ENCODE measurements at regions not wholly inside any gene's neighbourhood (a gene's known extent, or its start where the extent isn't known, plus 50 kb on each side); places are given as distances from the start of the nearest gene placed in this dataset.

DNA sequence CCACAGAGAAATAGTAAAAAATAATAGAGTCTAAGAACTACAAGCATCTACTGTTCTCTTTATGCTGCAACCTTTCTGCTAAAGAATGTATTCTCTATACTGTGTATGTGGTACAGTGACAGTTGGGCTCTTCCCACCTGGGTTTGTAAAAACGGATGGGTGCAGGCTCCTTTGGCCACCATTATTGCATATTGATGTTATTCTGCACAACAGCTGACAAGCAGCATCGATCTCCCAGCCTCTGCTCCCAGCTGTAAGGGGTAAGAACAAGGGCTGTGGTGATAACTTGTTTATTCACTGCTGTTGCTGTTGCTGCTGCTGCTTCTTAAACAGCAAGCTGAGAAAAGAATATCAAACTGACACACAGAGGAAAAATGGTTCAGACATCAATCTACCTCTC lies 56.1 kb downstream of the KCNRG start:
- DNase-seq, result no peak

- no peak for DNase-seq
These were observed 57.4 kb downstream of the KCNRG start for GRCh38 chr13:50072676-50073075.

DNA sequence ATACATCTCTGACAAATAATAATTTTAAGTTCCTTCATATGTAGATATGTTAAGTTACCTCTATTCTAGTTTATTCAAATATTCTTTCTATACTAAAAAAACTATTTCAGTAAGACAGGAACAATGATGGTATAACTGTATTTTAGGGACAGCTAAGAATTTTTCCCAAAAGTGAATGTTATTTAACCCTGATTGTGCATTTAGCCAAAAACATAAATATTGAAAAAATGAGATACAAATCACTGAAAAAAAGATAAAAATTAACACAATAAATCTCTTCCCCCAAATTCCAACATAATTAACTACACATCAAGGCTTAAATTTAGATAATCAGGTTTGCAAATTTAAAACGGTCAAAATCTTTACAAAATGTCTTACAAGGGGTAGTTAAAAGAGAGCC lies 58.1 kb downstream of the KCNRG start:
- DNase-seq, result no peak

GRCh38 chr13:50074843-50075242 lies 59.6 kb downstream of the KCNRG start:
- DNase-seq, result no peak

GRCh38 chr13:50075619-50076097 lies 60.4 kb downstream of the KCNRG start:
- DNase-seq, result no peak

DNA sequence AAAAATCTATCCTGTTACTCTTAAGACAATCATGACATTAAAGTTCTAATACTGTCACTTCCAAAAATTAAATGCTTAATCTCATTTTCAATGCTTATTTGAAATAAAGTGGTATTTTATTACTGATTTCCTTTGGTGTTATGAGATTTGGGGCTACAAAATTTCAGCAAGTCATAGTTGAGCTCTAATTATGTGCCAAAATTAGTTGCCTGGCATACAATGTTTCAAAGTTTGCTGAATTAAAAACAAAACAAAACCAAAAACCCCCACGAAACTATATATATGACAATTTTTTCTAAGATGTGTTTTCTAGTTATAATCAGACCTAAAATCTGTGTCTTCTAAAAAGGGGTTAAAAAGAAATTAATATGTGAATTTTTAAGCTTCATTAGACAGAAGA lies 62.2 kb downstream of the KCNRG start:
- no peak for DNase-seq

DNA sequence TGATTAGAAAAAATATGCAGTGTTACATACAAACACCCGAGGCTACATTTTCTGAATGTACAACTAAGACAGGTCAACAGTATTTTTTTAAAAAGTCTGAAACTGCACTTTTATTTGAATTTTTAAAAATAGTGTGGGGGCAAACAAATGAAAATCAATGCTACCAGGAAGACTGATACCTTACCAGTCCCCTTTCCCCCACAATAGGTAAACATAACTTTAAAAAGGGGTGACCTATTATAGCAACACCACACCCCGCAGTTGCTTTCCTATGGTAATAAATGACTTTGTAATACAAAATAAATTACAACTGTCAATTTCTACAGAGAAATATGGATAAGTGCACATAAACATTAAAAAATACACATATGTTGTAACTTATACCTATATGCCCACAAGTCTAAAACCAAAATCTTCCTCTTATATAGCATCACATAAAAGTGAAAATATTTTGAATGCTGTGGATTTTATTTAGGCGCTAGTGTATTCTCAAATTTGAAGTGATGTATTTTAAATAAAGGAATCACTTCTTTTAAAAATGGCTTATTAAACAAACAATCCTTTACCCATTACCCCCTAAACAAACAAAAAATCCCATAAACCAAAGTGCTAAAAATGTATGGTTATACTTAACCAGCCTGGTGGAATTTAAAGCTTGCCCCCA lies 63.1 kb downstream of the KCNRG start:
- no peak for DNase-seq

DNA sequence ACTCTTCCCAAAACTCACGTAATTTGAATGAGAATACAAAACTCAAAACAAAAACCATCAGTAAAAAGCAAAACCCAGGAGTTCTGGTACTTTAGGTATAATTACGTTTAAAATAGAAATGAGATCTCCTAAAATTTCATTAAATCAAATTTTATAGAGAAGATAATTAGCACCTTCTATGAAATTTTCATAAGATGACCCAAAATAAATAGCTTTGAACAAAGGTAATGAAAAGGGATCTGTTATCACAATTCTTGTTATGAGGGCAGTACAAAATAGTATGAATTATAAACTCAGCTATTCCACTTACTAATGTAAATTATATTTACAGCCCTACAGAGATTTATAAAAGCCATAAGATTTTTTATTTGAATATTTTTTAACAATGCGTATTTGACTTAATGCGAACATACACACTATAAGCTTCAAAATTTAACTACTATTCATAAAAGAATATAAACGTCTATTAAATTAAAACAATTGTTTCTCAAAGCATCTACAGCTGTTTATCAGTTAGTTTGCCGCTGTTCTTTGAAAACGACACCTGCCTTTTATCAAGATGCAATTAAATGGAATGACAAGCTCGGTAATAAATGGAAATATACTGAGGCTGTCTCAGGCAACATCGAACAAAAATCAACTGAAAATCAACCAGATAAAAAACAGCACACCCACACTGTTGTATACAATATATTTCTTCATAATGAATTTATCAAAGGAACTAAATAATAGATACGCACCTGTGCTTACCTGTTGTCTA lies 63.8 kb downstream of the KCNRG start:
- DNase-seq, result no peak

- no peak for DNase-seq
These were observed 64.5 kb downstream of the KCNRG start for GRCh38 chr13:50079655-50080202.

- peak; percentile 56 for DNase-seq
These were observed 65.1 kb downstream of the KCNRG start for GRCh38 chr13:50080203-50080910.

DNA sequence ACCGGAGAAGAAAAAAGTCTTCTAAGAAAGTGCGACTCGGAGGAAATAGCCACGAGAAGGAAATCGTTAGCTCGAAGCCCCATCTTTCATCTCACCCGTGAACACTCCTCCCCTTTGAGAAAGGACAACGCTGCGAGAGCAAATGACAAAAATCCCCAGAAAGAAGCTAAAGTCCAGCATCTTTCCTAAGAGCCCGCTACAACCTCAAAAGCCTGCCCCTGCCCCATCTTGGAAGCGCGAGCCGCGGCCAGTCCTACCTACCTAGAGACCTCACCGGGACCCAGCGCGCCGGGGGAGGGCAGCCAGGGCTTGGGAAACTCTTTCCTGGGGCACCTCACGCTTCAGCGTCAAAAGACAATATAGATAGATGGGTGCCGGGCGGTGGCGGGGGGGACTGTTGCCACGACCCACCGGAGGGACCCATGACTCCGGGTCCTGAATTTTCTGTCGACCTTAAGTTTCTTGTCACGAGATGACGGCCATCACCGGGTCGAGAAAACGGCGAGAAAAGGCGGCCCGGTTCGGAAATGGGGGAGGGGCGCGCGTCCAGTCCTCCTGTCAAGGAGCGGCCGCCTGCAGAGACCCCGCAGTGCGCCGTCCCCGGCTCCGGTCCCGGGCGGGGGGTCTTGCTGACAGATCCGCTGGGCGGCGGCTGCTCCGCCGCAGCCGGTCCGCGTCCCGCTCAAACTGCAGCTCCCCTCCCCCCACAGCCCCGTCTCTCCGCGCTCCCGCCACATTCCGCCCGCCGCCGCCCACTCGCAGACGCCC lies 65.9 kb downstream of the KCNRG start:
- DNase-seq, result peak; percentile 46

DNA sequence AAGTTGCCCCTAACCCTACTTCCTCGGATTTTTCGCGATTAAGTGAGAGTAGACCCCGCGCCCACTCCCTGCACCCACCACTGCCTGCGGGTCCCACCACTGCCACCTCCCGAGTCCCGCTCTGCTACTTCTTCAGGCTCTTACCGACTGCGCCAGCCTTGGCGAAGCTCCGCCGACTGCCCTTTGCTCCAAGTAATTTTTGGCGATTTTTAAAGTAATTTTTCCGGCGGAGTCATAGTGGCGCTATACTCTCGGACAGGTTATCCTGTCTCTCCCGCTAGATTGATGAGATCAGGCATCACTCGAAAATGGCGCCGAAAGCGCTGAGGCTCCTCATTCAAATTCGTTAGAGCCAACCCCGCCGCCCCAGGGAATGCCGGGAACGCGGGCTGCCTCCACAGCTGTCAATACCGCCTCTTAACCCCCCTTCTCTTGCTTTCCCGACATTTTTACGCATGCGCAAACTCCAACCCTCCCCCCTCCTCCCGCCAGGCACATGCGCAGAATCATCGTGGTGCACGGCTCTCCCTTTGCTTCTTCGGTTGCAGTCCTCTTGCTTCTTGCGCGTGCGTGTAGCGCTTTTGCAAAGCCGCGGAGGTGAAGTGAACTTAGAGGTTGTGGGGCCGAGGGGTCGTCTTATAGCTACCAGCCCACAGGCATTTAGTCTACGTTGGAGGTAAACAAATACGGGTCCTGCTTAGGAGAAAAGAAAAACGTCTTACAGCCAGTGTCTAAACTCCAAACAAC lies 66.6 kb downstream of the KCNRG start:
- DNase-seq, result peak; percentile 99

DNA sequence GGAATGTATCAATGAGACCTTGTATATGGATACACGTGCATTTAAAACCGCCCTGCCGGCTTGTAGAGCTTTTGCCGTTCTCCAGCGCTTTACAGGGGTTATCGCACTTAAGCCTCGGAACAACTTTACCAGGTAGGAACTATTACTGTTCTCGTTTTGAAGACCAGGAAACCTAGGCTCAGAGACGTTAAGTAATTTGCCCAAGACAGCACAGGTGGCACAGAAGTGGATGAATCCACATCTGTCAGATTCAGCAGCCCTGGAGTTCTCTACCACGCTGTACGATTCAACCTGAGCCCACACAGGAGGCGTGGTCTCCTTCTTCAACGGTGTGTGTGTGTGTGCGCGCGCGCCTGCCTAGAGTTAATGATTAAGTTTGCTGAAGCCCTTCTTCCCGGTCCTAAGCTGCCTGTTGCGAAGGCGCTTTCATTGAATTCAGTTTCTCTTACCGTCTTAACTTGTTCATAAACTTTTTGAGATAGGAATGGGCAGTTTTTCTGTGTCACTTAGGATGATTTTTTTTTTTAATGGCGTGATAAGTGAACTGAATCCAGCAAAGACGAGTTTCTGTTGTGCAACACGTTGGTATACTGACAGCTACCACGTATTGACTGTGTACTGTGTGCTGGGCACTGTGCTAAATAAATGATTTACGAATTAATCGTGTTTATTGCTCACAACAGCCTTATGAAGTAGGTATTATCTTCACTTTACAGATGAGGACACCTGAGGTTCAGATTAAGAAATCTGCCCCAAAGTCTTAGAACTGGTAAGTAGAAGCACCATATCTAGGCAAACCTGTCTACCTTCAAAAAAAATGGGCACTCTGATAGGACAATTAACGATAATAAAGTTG lies 67.4 kb downstream of the KCNRG start:
- peak; percentile 62 for DNase-seq

DNA sequence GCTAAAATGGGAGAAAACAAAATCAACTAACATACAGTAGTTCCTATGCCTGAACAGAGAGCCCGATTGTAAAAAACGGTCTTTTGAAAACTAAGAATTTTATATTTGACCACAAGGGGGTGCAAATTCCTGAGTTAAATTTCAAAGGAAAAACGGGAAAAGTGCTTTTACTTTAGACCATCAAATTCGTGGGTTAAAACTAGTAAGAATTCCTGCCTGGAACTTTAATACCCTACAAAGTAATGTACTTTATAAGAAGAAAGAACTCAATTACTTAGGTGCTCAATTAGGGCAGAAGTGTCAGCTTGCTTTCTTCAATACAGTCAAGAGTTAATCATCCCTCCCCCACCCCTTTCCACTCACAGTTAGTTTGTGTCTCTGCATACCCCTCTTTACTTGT lies 69.8 kb downstream of the KCNRG start:
- DNase-seq, result peak; percentile 66

GRCh38 chr13:50089633-50090032 lies 74.4 kb downstream of the KCNRG start:
- no peak for DNase-seq

GRCh38 chr13:50090211-50090610 lies 75.0 kb downstream of the KCNRG start:
- no peak for DNase-seq

DNA sequence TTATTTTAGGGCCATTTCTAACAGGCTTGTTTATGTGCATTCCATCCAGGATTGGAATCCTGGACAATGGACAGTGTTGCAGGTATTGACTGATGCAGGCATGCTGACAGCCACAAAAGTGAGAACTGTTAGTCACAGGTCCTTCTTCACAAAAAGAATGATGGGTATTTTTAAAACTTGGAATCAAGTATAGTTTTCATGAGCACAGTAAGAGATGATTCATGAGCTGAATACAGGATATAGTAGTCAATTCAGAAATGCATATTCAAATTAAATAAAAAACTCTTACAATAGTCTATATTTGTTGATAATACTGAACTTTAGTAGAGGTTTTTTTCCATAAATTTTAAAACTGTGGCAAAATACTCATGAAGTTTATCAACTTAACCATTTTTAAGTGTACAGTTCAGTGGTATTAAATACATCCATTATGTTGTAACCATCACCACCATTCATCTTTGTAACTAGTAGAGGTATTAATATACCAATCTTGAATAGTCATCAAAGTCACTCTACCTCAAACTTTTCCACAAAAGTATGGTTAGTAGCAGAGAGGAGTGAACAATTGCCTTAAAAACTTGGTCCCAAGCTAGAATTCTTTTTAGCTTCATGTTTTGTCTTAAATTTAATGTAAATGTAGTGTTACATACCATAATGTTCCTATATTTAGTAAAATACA lies 79.5 kb downstream of the KCNRG start:
- DNase-seq, result no peak

DNA sequence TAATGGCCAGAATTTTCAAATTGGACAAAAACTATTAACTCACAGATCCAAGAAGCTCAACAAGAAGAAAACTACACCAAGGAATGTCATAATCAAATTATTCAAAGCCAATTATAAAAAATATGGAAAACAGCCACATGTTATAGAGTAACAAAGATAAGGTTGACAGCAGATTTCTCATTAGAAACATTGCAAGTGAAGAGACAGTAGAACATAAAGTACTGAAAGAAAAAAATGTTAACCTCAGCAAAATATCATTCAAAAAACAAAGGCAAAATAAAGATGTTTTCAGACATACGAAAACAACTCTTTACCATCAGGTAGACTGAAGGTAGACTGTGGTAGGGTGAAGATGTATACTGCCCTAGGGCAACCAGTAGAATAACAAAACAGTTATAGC lies 83.4 kb downstream of the KCNRG start:
- DNase-seq, result no peak

- no peak for DNase-seq
These were observed 84.2 kb downstream of the KCNRG start for GRCh38 chr13:50099473-50099872.

GRCh38 chr13:50101590-50101989 lies 86.3 kb downstream of the KCNRG start:
- no peak for DNase-seq
